T1000 (cell line): ENCODE measurements at regions not wholly inside any gene's neighbourhood (a gene's known extent, or its start where the extent isn't known, plus 50 kb on each side); places are given as distances from the start of the nearest gene placed in this dataset.

Experiments used
- DNase-seq: peaks from one replicate; lab custom pipeline; 2025; ENCODE audit warnings: mixed read lengths; lab: John Stamatoyannopoulos, UW

- no peak for DNase-seq
Observed at GRCh38 chr4:181951265-181951664, 291.9 kb upstream of the TENM3 start.

- DNase-seq: no peak
Observed at GRCh38 chr4:181952478-181952877, 290.7 kb upstream of the TENM3 start.

GRCh38 chr4:181956512-181956911 lies 286.7 kb upstream of the TENM3 start:
- DNase-seq: no peak

DNA sequence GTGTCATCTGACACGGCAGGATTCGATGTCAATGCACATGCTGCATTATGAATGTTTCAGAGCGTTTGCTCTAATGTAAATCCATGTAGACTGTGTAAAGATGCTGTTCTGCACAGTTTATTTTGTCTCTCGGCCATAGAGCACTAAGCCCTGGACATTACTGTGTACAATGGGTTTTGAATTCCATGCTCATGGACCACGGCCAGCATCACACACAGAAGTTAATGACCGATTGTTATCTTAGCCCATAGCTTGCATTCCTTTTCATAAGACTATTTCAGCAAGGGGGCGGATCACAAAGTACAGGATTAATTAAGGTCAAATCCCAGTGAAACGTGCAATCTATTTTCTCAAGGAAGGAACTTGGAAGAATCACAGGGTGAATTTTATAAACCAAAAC lies 286.1 kb upstream of the TENM3 start:
- DNase-seq: no peak

- DNase-seq: no peak
Observed at GRCh38 chr4:181958446-181958845, 284.8 kb upstream of the TENM3 start.

- peak; percentile 13 for DNase-seq
Observed at GRCh38 chr4:181959121-181959520, 284.1 kb upstream of the TENM3 start.

- no peak for DNase-seq
Observed at GRCh38 chr4:181960384-181960783, 282.8 kb upstream of the TENM3 start.

GRCh38 chr4:181962321-181962720 lies 280.9 kb upstream of the TENM3 start:
- no peak for DNase-seq

- no peak for DNase-seq
Observed at GRCh38 chr4:181964731-181965130, 278.5 kb upstream of the TENM3 start.

GRCh38 chr4:181966104-181966551 lies 277.1 kb upstream of the TENM3 start:
- DNase-seq: peak; percentile 24

GRCh38 chr4:181967401-181967800 lies 275.8 kb upstream of the TENM3 start:
- no peak for DNase-seq

DNA sequence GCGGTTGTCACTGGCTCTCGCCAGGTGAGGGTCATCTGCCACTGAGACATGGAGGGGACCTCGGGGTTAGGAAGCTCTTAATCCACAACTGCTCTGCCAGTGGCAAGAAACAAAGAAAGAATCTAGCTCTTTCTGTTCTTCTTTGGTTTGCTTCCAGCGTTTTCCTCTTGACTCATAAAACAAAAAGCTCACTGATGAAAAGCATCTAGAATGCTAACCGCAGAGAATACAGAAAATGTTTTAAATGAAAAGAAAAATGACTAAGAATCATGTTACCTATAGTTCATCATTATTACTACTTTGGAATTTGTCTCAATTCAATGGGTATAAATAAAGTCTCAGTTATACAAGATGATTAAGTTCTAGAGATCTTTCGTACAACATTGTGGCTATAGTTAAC lies 274.8 kb upstream of the TENM3 start:
- DNase-seq: no peak

- no peak for DNase-seq
Observed at GRCh38 chr4:181969151-181969550, 274.1 kb upstream of the TENM3 start.

GRCh38 chr4:181970366-181970765 lies 272.8 kb upstream of the TENM3 start:
- no peak for DNase-seq

DNA sequence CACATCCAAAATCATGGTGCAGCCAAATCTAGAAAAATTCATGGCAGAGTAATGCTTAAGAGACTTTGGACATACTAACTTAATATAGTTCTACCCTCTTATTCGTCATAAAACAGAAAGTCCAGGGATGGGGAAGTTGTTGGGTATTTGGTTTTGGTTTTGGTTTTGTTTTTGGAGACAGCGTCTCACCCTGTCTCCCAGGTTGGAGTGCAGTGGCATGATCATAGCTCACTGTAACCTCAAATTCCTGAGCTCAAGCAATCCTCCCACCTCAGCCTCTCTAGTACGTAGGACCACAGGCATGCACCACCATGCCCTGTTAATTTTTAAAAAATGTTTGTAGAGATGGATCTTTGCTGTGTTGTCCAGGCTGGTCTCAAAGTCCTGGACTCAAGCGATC lies 271.8 kb upstream of the TENM3 start:
- no peak for DNase-seq

- DNase-seq: no peak
Observed at GRCh38 chr4:181971973-181972372, 271.2 kb upstream of the TENM3 start.

DNA sequence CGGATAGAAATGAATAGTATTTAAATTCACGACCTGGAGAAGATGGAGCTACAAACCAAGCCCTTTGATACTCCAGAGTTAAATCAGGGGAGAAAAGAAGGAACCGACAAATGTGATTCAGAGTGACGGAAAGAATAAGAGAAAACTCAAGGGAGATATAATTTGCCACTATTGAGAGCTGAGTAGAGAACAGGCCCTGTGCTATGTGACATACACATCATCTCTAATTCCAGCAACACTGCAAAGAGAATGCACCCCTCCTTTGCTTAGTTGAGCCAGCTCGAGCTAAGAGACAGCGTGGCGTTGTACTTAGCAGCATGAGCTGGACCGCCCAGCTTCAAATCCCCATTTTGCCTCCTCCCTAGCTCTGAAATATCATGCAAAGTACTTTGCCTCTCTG lies 266.4 kb upstream of the TENM3 start:
- DNase-seq: no peak

DNA sequence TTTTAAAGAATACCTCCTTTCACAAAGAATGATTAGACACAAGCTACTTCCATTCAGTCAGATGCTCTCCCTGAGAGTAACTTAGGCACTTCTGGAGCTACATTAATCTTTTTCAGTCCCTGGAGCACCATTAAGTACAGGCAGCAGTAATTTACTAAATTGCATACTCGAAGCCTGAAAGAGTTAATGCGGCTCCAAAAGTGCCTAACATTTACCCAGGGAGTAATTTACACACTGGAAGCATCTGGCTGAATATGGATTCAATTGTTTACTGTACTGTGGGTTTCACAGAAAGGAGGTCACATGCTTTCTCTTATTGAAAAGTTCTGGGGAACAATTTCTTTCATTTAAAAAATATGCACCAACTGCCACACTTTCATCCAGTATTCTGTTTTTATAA lies 260.8 kb upstream of the TENM3 start:
- no peak for DNase-seq

- no peak for DNase-seq
Observed at GRCh38 chr4:181982856-181983255, 260.3 kb upstream of the TENM3 start.

- no peak for DNase-seq
Observed at GRCh38 chr4:181987392-181987791, 255.8 kb upstream of the TENM3 start.

DNA sequence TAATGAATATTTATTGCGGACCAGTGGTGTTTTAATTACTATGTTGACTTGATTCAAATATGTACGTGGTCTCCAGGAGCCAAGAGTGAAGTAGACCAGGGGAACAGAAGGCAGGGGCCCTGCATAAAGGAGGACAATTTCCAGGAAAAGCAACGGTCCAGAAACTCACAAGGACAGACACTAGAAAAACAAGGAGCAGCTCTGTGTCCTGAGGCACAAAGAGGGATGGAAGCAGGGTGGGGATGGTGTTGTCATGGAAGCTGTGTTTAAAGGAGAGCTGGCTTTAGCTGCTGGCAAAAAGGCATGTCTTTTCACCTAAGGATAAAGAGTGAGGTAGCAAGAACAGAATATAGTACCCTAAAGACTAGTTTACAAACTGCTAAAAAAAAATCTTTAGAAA lies 254.1 kb upstream of the TENM3 start:
- no peak for DNase-seq

- no peak for DNase-seq
Observed at GRCh38 chr4:181991369-181992108, 251.7 kb upstream of the TENM3 start.

DNA sequence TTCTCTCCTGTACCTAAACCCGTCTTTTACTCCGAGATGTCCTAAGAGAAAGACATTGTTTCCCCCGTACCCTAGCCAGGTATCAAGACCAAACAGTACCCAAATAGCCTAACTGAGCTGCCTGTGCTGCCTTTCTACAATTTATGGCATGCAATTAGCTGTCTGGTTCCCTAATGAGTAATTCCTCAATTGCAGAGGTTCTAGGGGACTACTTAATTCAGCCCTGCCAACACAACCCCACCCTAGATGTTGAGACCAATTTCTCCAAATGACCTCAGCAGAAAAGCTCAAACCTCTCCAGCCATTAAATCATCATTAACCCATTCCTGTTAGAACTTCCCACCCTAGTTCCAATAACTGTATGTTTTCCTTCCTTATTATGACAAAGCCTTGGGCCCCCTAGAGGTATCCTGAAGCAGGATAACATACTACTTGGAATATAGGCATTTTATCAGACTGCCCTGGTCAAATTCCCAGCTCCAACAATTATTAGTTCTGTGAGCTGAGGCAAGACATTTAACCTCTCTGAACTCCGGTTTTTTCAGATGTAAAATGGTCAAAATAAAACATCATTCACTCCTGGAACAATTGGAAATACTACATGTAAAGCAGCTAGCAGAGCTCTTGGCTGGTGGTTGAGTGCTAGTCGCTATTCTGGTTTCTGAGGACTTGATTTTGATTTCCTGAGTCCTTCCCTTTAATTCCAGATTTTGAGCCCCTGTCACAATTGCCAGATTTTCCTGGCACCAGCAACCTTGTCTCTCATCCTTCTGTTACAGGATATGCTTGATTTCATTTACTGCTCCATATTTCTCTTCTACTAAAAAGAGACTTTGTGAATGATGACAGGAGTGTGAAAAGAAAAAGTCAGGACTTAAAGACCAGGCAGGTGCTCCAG lies 244.6 kb upstream of the TENM3 start:
- DNase-seq: no peak
